Calu3 (cell line): ENCODE measurements at regions not wholly inside any gene's neighbourhood (a gene's known extent, or its start where the extent isn't known, plus 50 kb on each side); places are given as distances from the start of the nearest gene placed in this dataset.

ENCODE experiments used
- BruUV-seq: library from RNA; stranded (reverse); fragments of 400-500 nt; replicated peaks from 2 replicates; lab custom pipeline; 2021; lab: Mats Ljungman, UMichigan
- CTCF ChIA-PET: fragments of 300-600 bp; sonication (Branson Sonifier 250); formaldehyde crosslinking; loops from one replicate; lab custom pipeline; 2022; ENCODE audit warnings: antibody characterized with exemption; lab: Charles Lee
- DNase-seq: peaks from one replicate; pipeline ENCODE4 v3.0.0; 2022
- H3K27ac Mint-ChIP-seq: one replicate; pipeline ENCODE4 v1.8.0; 2022; ENCODE audit warnings: mixed read lengths; ENCODE audit not compliant: unreplicated experiment
- H3K27me3 Mint-ChIP-seq: one replicate; pipeline ENCODE4 v1.8.0; 2022; ENCODE audit warnings: mixed read lengths; ENCODE audit not compliant: unreplicated experiment
- H3K36me3 Mint-ChIP-seq: one replicate; pipeline ENCODE4 v1.8.0; 2022; ENCODE audit warnings: mild to moderate bottlenecking, moderate library complexity, mixed read lengths; ENCODE audit not compliant: insufficient read depth, unreplicated experiment
- H3K4me1 Mint-ChIP-seq: one replicate; pipeline ENCODE4 v1.8.0; 2022; ENCODE audit warnings: mild to moderate bottlenecking, low read depth, mixed read lengths; ENCODE audit not compliant: unreplicated experiment
- H3K4me3 Mint-ChIP-seq: one replicate; pipeline ENCODE4 v1.8.0; 2022; ENCODE audit warnings: mild to moderate bottlenecking, low read depth, moderate library complexity, mixed read lengths; ENCODE audit not compliant: unreplicated experiment
- H3K9me3 Mint-ChIP-seq: one replicate; pipeline ENCODE4 v1.8.0; 2022; ENCODE audit warnings: low read depth, mixed read lengths; ENCODE audit not compliant: unreplicated experiment
- intact Hi-C: fragments of 100-400 bp; cut with micrococcal nuclease; formaldehyde crosslinking; loops from one replicate; pipeline ENCODE4 v1.10.0; 2022; ENCODE audit not compliant: unreplicated experiment
- TF ChIP-seq, protein P1 (sequence below): fragments of 200-600 bp; IDR thresholded peaks from one replicate; pipeline ENCODE4 v1.8.0; 2022; ENCODE audit warnings: antibody characterized with exemption; ENCODE audit not compliant: unreplicated experiment

DNA sequence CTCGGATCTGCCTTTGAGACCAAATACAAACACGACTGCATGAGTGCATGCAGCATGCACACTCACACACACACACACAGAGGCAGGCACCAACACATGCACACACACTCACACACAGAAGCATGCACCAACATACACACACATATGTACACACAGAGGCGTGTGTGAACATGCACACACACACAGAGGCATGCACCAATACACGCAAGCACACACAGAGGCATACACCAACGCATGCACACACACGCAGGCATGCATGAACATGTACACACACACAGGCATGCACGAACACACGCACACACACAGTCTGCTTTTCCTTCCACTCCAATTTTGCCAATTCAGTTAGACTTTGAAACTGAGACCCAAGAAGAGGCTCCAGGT is 67.3 kb upstream of the COL13A1 start:
- Mint-ChIP-seq H3K4me3 (no peak overlapping the region), H3K27me3 (peaks cover 68% of the 10 kb centered on the region), H3K4me1 (no peaks in the 10 kb centered on the region), H3K9me3 (no peaks in the 10 kb centered on the region), H3K36me3 (no peaks in the 10 kb centered on the region), H3K27ac (no peak overlapping the region)
- TF ChIP-seq, protein P1, sequence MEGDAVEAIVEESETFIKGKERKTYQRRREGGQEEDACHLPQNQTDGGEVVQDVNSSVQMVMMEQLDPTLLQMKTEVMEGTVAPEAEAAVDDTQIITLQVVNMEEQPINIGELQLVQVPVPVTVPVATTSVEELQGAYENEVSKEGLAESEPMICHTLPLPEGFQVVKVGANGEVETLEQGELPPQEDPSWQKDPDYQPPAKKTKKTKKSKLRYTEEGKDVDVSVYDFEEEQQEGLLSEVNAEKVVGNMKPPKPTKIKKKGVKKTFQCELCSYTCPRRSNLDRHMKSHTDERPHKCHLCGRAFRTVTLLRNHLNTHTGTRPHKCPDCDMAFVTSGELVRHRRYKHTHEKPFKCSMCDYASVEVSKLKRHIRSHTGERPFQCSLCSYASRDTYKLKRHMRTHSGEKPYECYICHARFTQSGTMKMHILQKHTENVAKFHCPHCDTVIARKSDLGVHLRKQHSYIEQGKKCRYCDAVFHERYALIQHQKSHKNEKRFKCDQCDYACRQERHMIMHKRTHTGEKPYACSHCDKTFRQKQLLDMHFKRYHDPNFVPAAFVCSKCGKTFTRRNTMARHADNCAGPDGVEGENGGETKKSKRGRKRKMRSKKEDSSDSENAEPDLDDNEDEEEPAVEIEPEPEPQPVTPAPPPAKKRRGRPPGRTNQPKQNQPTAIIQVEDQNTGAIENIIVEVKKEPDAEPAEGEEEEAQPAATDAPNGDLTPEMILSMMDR: no peak
- BruUV-seq: no TSS peak
- intact Hi-C loops: no loop called here
- CTCF ChIA-PET: interaction anchor here (0.7 kb wide), 1 partner anchor 9 kb away, joined by 3 read pairs; no protein-coding TSS in a partner anchor
- DNase-seq: no peak

DNA sequence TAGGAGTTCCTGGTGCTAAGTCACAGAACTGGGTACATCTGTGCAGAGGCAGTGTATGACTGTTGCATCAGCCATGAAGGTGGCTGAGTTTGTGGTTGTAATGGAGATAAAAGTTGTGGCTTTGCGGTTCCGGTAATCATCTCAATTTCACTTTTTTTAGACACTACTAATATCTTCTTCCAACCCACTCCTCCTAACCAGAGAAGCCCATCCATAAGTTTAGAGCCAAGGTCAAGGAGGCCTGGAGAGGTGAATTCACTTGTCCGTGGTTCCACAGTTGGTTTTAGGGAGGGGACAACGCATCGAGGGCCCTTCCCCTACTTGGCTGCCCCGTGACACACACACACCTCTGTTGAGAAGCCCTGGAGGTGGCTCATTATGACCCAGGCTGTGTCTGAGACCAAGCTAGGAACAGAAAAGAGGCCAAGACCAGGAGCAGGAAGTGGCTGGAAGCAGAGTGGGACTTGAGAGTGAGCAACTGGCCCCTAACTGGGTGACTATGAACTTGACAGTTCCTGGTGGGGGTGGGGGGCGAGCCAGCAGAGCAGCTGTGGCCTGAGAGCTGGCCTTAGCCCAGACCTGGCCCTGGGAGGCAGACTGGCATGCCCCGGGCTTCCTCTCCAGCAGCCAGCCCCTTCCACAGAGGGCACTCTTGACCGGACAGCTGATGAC is 66.8 kb upstream of the COL13A1 start:
- Mint-ChIP-seq H3K27ac (no peak overlapping the region), H3K4me1 (no peaks in the 10 kb centered on the region), H3K4me3 (no peak overlapping the region), H3K9me3 (no peaks in the 10 kb centered on the region), H3K27me3 (peaks cover 70% of the 10 kb centered on the region), H3K36me3 (no peaks in the 10 kb centered on the region)
- intact Hi-C loops: no loop called here
- TF ChIP-seq, protein P1: no peak
- BruUV-seq: no TSS peak
- CTCF ChIA-PET: no interaction called here
- DNase-seq: no peak

DNA sequence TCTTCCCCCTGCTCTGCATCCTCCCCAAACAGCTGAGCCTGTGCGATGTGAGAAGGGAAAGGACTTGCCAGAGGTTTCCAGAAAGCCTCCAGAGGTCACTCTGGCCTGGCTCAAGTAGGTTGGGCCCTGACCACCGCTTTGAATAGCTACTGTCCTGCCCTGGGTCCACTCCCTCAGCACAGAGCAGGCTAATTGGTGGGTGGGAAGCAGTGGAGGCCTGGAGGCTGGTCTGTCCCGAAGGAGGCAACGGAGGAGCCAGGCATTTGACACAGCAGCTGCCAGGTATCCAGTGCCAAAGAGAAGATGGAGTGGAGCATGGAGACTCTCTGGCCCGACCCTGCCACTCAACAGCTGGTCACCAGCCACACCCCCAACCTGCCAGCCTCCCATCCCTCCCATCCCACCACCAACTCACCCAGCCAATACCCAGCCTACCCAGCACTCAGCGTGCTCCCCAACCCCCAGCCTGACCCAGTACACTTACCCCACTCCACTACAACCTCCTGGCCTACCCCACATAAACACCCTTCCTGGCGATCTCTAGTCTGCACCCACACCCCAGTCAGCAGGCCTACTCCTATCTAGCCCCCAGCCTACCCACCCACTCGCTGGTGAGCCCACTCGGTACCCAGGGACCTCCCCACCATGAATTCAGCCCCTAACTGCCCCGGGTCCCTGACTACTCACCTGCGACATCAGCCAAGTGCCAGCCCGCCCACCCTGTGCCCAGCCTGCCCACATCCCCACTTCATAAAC is 64.6 kb upstream of the COL13A1 start:
- Mint-ChIP-seq H3K27ac (no peak overlapping the region), H3K4me3 (no peak overlapping the region), H3K4me1 (no peaks in the 10 kb centered on the region), H3K27me3 (peaks cover 82% of the 10 kb centered on the region), H3K36me3 (no peaks in the 10 kb centered on the region), H3K9me3 (no peaks in the 10 kb centered on the region)
- intact Hi-C loops: no loop called here
- no peak for DNase-seq
- CTCF ChIA-PET: interaction anchor here (0.6 to 1.1 kb wide), 2 partner anchors 74 to 178 kb away, joined by 3 to 5 read pairs; no protein-coding TSS in a partner anchor
- no TSS peak for BruUV-seq
- TF ChIP-seq, protein P1: no peak

DNA sequence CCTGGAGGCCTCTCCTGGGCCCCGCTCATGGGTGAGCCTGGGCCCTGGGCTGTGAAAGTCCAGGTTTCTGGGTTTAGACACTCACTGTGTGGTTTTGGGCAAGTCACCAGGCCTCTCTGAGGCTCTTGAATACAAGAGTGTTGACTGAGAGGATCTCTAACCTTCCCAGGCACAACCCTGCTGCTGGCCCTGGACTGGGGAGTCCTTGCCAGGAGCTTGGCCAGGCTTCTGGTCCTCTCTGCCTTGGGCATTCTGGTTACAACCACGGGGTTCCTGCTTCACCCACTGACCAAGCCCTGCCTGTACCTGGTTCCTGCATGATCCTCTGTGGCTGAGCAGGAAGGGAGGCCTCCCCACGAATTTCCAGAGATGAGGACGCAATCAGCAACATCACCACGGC is 63.6 kb upstream of the COL13A1 start:
- Mint-ChIP-seq H3K27me3 (peaks cover 82% of the 10 kb centered on the region), H3K27ac (no peak overlapping the region), H3K36me3 (no peaks in the 10 kb centered on the region), H3K4me1 (no peaks in the 10 kb centered on the region), H3K9me3 (no peaks in the 10 kb centered on the region), H3K4me3 (no peak overlapping the region)
- BruUV-seq: no TSS peak
- no peak for DNase-seq
- CTCF ChIA-PET: no interaction called here
- intact Hi-C loops: no loop called here
- TF ChIP-seq, protein P1: no peak
